Stimulated activated CD4-positive, alpha-beta T cell treated with anti-CD3 and anti-CD28 coated beads, Interleukin-2, amount 100 ng/mL, for 48 hours (primary cell): ENCODE measurements at regions not wholly inside any gene's neighbourhood (a gene's known extent, or its start where the extent isn't known, plus 50 kb on each side); places are given as distances from the start of the nearest gene placed in this dataset.
"Not testable (repeated sequence)": the region's sequence is repeated elsewhere in the genome, so short reads cannot be mapped to it uniquely, and the experiment has no call there.

Source experiments
- DNase-seq, 2 donors: peaks; one replicate each; pipeline ENCODE4 v3.0.0-alpha.2; 2020

GRCh38 chr16:9141813-9142212, 50.4 kb downstream of the HAPSTR1 start:
- no peak for DNase-seq

DNA sequence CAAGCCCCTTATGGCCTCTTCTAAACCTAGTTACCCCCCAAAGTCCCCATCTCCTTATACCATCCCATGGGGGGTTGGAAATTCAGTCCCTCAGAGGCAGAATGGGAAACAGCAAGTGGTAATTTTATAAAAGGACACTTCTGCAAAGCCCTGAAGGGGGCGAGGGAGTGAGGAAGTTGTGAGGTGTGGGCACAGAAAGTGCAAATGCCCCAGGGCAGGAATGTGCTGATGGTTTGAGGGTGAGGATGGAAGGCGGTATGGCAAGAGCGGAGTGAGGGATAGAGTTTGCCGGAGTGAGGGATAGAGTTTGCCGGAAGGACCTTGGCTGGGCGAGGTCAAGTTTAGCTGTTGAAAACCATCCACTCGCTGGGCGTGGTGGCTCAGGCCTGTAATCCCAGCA, 52.7 kb downstream of the HAPSTR1 start:
- DNase-seq, result no peak

- DNase-seq, result no peak
These were observed 57.1 kb downstream of the HAPSTR1 start for GRCh38 chr16:9148374-9149015.

GRCh38 chr16:9151074-9151473, 59.6 kb downstream of the HAPSTR1 start:
- DNase-seq, result no peak

DNA sequence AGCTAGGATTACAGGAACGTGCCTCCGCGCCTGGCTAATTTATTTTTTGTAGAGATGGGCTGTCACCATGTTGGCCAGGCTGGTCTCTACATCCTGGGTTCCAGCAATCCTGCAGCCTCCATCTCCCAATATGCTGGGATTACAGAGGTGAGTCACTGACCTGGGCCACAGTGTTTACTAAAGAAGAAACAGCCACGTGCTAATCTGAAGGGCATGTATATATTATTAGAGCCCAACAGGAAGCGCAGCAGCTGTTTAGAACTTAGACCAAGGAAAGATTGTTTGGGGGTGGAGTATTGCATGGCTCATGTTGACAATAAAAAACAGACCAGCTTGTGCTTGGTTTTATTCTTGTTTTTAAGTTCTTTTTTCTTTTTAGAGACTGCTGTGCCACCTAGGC, 60.2 kb downstream of the HAPSTR1 start:
- no peak for DNase-seq

GRCh38 chr16:9152649-9153501, 61.4 kb downstream of the HAPSTR1 start:
- no peak for DNase-seq

DNA sequence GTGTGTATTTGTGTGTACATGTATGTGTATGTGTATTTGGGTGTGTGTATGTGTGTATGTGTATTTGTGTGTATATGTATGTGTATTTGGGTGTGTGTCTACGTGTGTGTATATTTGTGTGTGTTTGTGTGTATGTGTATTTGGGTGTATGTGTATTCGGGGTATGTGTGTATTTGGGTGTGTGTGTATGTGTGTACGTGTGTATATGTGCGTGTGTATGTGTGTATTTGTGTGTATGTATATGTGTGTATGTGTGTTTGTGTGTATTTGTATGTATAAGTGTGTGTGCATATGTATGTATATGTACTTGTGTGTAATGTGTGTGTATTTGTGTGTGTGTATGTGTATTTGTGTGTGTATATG, 62.0 kb downstream of the HAPSTR1 start:
- no peak for DNase-seq

GRCh38 chr16:9154567-9155410, 63.3 kb downstream of the HAPSTR1 start:
- DNase-seq, result no peak

DNA sequence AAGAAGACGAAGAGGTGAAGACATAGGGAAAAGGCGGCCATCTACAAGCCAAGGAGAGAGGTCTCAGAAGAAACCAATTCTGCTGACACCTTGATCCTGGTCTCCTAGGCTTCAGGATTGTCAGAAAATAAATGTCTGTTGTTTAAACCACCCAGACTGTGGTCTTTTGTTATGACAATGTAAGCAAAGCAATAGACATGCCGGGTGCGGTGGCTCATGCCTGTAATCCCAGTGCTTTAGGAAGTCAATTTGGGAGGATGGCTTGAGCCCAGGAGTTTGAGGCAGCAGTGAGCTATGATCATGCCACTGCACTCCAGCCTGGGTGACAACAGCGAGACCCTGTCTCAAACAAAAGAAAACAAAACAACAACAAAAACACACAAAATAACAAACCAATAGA, 64.4 kb downstream of the HAPSTR1 start:
- no peak for DNase-seq

DNA sequence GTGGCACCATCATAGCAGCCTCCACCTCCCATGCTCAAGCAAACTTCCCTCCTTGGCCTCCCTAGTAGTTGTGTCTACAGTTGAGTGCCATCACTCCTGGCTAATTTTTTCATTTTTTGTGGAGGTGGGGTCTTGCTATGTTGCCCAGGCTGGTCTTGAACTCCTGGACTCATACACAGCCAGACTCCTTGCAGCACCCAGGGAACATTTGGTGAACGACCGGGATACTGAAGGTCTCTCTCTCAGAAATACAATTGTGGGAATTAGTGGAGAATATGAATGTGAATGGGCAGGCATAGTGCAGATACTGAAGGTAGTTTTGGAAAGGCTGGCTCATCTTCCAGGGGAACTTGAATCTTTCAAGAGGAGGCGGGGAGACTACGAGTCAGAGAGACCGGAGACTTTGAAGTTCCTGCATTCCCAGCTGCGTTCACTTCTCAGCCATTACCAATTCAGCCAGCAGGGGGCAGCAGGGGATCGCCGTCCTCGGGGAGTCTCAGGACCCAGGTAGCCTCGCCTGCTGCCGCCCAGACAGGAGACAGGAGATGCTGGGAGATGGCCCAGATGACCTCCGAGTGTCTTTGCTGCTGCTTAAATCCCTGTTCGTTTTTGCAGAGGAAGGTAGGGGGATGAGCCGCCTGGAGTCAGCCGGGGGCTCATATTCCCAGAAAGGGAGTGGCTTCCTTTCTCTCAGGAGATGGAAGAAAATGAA, 68.6 kb downstream of the HAPSTR1 start:
- peak; percentile 41 for DNase-seq

DNA sequence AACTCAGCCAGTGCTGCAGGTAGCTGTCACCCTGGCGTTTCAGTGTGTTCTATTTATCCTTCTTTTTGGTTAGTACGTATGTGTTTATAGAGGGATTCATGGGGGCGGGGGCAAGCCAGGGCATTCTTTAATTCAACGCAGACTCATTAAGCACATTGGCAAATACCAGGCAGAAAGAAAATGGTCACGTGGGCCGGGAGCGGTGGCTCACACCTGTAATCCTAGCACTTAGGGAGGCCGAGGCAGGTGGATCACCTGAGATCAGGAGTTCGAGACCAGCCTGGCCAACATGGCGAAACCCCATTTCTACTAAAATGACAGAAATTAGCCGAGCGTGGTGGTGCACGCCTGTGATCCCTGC, 69.1 kb downstream of the HAPSTR1 start:
- no peak for DNase-seq

- DNase-seq, result no peak
These were observed 74.2 kb downstream of the HAPSTR1 start for GRCh38 chr16:9165681-9166080.

GRCh38 chr16:9166326-9166993, 75.0 kb downstream of the HAPSTR1 start:
- DNase-seq, result not testable (repeated sequence)

- DNase-seq, result no peak
These were observed 77.7 kb downstream of the HAPSTR1 start for GRCh38 chr16:9169094-9169493.

GRCh38 chr16:9170470-9170869, 79.0 kb downstream of the HAPSTR1 start:
- DNase-seq, result no peak

DNA sequence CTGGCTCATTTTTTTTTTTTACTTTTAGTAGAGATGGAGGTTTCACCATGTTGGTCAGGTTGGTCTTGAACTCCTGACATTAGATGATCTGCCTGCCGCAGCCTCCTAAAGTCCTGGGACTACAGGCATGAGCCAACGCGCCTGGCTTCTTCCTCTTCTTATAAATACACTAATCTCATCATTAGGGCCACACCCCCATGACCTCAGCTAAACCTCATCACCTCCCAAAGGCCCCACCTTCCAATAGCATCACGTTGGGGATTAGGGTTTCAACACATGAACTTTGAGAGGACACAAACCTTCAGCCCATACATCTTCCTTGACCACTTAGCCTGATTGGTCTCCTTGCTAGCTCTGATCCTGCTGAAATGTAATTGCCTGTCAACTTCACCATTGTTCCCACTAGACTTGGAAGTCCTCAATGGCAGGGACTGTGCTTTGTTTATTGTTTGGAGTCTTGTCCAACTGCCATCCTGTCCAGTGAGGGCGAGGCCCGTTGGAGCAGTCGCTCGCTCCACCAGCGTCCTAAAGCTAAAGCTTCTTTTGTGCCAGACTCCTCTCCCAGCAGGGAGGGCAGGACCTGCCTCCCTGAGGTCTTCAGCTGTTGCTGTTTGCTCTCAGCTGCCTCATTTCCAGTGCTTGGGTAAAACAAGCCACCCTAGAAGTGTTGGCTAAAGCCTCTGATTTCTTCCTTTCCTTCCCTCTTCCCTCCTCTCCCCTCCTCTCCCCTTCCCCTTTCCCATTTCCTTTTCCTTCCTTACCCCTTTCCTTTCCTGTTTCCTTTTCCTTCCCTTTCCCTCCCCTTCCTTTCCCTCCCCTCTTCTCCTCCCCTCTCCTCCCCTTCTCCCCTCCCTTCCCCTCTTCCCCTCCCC, 85.3 kb downstream of the HAPSTR1 start:
- no peak for DNase-seq

GRCh38 chr16:9177861-9178260, 86.4 kb downstream of the HAPSTR1 start:
- DNase-seq, result no peak

DNA sequence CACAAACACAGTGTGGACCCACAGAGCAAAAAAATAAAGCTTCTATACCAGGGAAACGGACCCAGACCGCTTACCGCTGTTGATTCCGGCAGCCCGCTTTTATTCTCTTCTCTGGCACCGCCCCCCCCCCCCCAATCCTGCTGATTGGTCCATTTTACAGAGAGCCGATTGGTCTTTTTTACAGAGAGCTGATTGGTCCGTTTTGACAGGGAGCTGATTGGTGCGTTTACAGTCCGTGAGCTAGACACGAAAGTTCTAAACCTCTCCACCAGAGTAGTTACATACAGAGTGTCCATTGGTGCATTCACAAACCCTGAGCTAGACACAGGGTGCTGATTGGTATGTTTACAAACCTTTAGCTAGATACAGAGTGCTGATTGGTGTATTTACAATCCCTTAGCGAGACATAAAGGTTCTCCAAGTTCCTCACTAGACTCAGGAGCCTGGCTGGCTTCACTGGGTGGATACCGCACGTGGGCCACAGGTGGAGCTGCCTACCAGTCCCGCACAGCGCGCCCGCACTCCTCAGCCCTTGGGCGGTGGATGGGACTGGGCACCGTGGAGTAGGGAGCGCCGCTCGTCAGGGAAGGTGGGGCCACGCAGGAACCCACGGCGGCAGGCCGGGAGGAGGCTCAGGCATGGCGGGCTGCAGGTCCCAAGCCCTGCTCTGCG, 92.4 kb downstream of the HAPSTR1 start:
- no peak for DNase-seq

DNA sequence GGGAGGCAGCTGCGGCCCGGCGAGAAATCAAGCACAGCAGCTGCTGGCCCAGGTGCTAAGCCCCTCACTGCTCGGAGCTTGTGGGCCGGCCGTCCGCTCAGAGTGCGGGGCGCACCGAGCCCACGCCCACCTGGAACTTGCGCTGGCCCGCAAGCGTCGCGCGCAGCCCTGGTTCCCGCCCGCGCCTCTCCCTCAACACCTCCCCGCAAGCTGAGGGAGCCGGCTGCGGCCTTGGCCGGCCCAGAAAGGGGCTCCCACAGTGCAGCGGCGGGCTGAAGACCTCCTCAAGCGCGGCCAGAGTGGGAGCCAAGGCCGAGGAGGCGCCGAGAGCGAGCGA, 92.9 kb downstream of the HAPSTR1 start:
- DNase-seq, result no peak

DNA sequence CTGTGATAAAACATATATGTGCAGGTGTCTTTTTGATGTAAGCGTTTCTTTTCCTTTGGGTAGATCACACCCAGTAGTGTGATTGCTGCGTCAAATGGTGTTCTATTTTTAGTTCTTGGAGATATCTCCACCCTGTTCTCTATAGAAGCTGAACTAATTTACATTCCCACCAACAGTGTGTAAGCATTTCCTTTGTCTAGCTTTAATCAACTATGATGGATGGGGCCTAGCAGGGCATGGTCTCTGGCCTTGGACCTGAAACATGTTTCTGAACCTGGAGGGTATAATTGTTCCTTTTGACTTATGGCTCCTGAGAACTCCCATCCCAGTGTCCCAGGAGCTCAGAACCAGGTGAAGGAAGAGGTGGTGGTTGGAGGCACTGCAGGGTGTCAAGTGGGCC, 93.9 kb downstream of the HAPSTR1 start:
- DNase-seq, result no peak

- no peak for DNase-seq
These were observed 94.6 kb downstream of the HAPSTR1 start for GRCh38 chr16:9186061-9186460.
